ENCODE measurements at regions not wholly inside any gene's neighbourhood (a gene's known extent, or its start where the extent isn't known, plus 50 kb on each side); places are given as distances from the start of the nearest gene placed in this dataset.

DNA sequence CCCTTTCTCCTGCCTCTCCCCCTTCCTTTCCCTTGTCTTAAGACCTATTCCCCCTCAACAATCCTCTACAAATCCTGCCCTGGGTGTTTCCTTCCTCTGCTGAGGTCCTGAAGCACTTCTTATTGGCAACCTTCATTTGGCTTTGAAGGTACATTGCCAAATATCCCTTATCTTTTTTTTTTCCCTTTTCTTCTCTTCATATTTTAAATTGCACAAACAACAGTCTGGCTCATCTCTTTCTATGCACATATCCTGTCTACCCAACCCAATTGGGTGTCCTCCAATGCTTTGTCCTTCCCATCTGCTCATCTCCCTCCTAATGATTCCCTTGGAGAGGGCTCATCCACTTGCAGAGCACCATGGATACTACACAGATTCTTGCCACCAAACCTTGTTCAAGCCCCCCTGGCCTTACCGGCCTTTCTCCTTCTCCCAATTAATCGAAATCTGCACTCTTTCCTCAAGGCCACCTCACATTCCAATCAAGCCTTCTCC is 537.9 kb upstream of the JARID2 start:
- DNase-seq (no peak), ATAC-seq (no peak)
- TF ChIP-seq, protein P1, sequence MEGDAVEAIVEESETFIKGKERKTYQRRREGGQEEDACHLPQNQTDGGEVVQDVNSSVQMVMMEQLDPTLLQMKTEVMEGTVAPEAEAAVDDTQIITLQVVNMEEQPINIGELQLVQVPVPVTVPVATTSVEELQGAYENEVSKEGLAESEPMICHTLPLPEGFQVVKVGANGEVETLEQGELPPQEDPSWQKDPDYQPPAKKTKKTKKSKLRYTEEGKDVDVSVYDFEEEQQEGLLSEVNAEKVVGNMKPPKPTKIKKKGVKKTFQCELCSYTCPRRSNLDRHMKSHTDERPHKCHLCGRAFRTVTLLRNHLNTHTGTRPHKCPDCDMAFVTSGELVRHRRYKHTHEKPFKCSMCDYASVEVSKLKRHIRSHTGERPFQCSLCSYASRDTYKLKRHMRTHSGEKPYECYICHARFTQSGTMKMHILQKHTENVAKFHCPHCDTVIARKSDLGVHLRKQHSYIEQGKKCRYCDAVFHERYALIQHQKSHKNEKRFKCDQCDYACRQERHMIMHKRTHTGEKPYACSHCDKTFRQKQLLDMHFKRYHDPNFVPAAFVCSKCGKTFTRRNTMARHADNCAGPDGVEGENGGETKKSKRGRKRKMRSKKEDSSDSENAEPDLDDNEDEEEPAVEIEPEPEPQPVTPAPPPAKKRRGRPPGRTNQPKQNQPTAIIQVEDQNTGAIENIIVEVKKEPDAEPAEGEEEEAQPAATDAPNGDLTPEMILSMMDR (IDR thresholded peaks at IDR 0.05) = no peak
- Histone ChIP-seq H3K27ac (no peak overlapping the region), H3K36me3 (ENCODE audit: insufficient read depth in 1 of 2, low read depth in 1 of 2) (no peaks in the 10 kb centered on the region), H3K4me3 (no peak overlapping the region), H3K27me3 (ENCODE audit: insufficient read depth in 3 of 3, low read length in 2 of 3) (no peaks in the 10 kb centered on the region), H3K4me1 (peaks cover 7% of the 10 kb centered on the region), H3K9me3 (no peaks in the 10 kb centered on the region)
- intact Hi-C loops (cut with DNase I) = no loop called here
- WGBS, 3 donors = 91 to 100% (median 98%) methylated on average over 2 of the region's 2 CpGs

DNA sequence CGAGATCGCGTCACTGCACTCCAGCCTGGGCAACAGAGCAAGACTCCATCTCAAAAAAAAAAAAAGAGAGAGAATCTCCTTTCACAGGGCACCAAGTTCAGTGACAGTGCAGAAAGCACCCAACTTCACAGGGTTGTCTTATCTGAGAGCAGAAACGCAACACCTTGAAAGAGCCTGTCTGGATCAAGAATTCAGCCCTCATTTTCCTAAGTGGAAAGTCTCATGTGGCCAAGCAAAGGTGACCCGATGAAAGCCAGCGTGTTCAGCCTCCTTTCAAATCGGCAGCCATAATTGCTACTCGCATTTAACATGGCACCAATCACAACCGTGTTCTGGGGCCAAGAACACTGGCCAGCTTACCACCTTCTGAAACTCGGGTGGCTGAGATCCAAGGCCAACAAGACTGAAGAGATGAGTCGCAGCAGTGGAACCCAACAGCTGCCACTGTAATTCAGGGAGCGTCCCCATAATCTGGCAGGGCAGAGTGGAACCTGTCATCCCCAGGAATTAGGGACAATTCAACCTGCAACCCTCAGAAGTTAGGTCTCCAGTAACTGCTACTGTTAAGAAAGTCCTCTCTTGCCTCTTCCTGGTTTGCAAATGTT is 536.7 kb upstream of the JARID2 start:
- H3K4me1 ChIP-seq = peaks cover 13% of the 10 kb centered on the region
- no peak for ATAC-seq
- TF ChIP-seq, protein P1 (IDR thresholded peaks at IDR 0.05) = no peak
- no peaks in the 10 kb centered on the region for H3K27me3 ChIP-seq (ENCODE audit: insufficient read depth in 3 of 3, low read length in 2 of 3)
- H3K4me3 ChIP-seq = no peak overlapping the region
- no peak overlapping the region for H3K27ac ChIP-seq
- no peak for DNase-seq
- H3K36me3 ChIP-seq (ENCODE audit: insufficient read depth in 1 of 2, low read depth in 1 of 2) = no peaks in the 10 kb centered on the region
- intact Hi-C loops (cut with DNase I) = no loop called here
- H3K9me3 ChIP-seq = no peaks in the 10 kb centered on the region
- WGBS, 3 donors = 57 to 79% (median 68%) methylated on average over 12 of the region's 12 CpGs

DNA sequence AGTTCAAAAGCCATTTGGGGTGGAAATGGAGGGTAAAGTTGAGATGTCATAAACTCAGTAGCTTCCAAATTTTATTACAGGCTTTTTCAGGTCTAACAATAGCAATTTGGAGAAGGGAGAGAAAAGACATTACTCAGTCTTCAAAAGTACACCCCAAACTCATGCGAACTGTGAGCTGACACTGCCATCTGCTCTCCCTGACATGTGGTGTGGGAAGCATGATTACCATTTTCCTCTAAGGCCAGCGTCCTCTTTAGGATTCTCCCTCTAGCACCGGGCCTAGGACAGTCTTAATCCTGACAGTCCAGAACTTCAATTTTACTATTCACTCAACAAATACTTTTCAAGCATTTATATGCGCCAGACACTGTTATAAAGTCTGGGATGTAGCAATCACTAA is 536.0 kb upstream of the JARID2 start:
- TF ChIP-seq, protein P1 (IDR thresholded peaks at IDR 0.05) = no peak
- WGBS, 3 donors = 88 to 96% (median 91%) methylated on average over 4 of the region's 4 CpGs
- H3K9me3 ChIP-seq = no peaks in the 10 kb centered on the region
- peaks cover 13% of the 10 kb centered on the region for H3K4me1 ChIP-seq
- DNase-seq (no peak), ATAC-seq (no peak)
- intact Hi-C loops (cut with DNase I) = no loop called here
- H3K27ac ChIP-seq = no peak overlapping the region
- H3K27me3 ChIP-seq (ENCODE audit: insufficient read depth in 3 of 3, low read length in 2 of 3) = no peaks in the 10 kb centered on the region
- no peaks in the 10 kb centered on the region for H3K36me3 ChIP-seq (ENCODE audit: insufficient read depth in 1 of 2, low read depth in 1 of 2)
- no peak overlapping the region for H3K4me3 ChIP-seq

DNA sequence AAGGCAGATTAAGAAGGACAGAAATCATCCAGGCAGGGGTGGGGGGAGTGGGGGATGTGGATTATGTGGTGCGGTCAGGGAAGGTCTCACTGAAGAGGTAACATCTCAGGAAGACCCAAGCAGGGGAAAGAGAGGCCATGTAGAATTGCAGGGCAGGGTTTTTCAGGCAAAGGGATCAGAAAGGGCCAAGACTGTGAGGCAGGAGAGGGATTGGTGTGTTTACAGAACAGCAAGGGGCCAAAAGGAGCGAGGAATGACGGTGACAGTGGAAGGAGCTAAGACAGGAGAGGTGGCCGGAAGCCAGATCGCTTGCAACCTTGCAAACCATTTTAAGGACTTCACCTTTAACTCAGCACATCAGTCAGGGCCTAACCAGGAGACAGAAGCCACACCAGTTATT is 535.4 kb upstream of the JARID2 start:
- H3K27me3 ChIP-seq (ENCODE audit: insufficient read depth in 3 of 3, low read length in 2 of 3) = no peaks in the 10 kb centered on the region
- no peak for ATAC-seq
- H3K36me3 ChIP-seq (ENCODE audit: insufficient read depth in 1 of 2, low read depth in 1 of 2) = no peaks in the 10 kb centered on the region
- 95 to 99% (median 95%) methylated on average over 5 of the region's 5 CpGs for WGBS, 3 donors
- TF ChIP-seq, protein P1 (IDR thresholded peaks at IDR 0.05) = no peak
- intact Hi-C loops (cut with DNase I) = no loop called here
- no peak overlapping the region for H3K27ac ChIP-seq
- DNase-seq = no peak
- peaks cover 13% of the 10 kb centered on the region for H3K4me1 ChIP-seq
- no peak overlapping the region for H3K4me3 ChIP-seq
- no peaks in the 10 kb centered on the region for H3K9me3 ChIP-seq
